ENCODE measurements at regions not wholly inside any gene's neighbourhood (a gene's known extent, or its start where the extent isn't known, plus 50 kb on each side); places are given as distances from the start of the nearest gene placed in this dataset.

- no peak for TF ChIP-seq ISX (CRISPR knock-in tag; conservative IDR thresholded peaks at IDR 0.05)
- TF ChIP-seq ZNF512 (CRISPR knock-in tag; IDR thresholded peaks at IDR 0.05), result no peak
These were observed 225.0 kb upstream of the SEMA3C start for GRCh38 chr7:81143856-81144255.

Data from HepG2 (cell line).